CD4-positive, alpha-beta T cell treated with Interleukin-21 for 1 hour (primary cell): ENCODE measurements at regions not wholly inside any gene's neighbourhood (a gene's known extent, or its start where the extent isn't known, plus 50 kb on each side); places are given as distances from the start of the nearest gene placed in this dataset.
"Not testable (repeated sequence)": the region's sequence is repeated elsewhere in the genome, so short reads cannot be mapped to it uniquely, and the experiment has no call there.

Experiments used
- DNase-seq: peaks from one replicate; pipeline ENCODE4 v3.0.0-alpha.2; 2020

DNA sequence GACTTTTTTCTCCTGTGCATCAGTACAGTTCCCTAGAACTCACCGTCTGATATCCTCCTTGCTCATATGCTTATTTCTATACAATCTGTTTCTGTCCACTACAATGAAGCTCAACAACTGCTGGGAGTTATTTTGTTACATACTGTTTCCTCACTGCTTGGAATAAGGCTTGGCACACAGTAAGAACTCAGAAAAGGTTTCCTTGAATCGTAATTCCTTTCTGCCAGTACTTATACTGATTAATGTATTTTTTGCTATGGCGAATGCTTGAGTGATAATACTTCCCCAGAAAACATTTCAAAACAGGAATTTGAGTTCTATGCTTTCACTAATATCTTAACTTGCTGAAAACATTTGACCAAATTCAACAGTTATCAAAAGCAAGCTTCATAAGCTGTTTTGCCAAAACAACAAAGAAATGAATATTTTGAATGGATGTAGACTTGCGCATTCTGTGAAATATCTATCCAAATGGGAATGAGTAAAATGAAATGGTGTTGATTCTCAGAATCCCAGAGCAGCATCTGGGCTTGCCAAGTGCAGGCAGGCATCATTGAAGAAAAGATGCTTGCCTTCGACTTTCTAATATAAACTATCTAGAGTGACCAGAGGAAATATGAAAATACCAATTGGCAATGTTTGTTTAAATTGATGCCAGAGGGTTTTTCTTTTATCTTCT is 286.3 kb downstream of the RAP2B start:
- DNase-seq = no peak

- DNase-seq = no peak
These were observed 295.0 kb downstream of the RAP2B start for GRCh38 chr3:153456833-153457545.

DNA sequence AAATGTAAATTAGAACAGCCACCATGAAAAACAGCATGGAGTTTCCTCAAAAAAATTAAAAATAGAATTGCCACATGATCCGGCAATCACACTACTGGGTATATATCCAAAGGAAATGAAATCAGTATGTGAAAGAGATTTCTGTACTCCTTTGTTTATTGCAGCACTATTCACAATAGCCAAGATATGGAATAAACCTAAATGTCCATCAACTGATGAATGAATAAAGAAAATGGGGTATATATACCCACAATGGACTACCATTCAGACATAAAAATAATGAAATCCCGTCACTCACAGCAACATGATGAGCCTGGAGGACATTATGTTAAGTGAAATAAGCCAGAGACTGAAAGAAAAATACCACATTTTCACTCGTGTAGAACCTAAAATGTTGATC is 296.9 kb downstream of the RAP2B start:
- no peak for DNase-seq

- peak; percentile 31 for DNase-seq
These were observed 300.5 kb downstream of the RAP2B start for GRCh38 chr3:153462545-153462944.

DNA sequence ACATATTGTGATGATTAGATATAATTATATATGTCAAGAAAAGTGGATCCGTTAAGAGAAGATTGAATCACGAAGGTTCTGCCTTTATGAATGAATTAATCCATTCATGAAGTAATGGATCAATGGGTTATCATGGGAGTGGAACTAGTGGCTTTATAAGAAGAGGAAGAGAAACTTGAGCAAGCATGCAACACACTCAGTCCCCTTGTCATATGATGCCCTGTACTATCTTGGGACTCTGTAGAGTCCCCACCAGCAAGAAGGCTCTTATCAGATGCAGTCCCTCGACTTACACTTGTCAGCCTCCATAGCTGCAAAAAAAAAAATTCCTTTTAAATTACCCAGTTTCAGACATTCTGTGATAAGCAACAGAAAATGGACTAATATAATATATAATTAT is 301.9 kb downstream of the RAP2B start:
- no peak for DNase-seq

DNA sequence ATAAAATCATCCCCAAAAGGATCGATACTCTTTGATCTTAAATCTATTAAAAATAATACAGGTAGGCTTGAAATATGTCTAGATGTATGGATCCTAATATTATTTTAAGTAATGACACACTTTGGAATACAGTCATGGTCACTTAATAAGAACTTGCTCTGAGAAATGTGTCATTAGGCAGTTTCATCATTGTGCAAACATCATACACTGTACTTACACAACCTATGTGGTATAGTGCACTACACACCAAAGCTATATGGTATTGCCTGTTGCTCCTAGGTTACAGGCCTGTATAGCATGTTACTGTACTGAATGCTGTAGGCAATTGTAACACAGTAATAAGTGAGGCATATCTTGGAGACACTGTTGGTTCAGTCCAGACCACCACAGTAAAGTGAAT is 307.1 kb downstream of the RAP2B start:
- no peak for DNase-seq

- DNase-seq = no peak
These were observed 322.8 kb downstream of the RAP2B start for GRCh38 chr3:153484842-153485241.

DNA sequence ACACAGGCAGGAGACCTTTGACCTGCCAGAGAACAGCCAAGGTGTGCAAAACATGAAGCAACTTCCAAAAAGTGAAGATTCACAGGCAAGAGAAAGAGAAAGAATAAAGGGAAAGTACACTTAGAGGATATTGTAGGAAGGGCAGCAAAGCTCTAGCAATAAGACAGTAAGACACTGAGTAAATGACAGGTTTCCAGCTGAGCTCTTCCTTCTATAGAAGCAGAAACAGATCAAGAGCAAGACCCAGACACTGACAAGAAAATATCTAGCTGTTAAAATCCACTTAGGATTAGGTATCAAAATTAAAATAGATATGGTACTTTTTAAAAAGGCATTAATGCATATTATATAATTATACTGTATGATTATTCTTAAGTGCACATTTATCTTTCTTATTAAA is 333.4 kb downstream of the RAP2B start:
- DNase-seq = no peak

DNA sequence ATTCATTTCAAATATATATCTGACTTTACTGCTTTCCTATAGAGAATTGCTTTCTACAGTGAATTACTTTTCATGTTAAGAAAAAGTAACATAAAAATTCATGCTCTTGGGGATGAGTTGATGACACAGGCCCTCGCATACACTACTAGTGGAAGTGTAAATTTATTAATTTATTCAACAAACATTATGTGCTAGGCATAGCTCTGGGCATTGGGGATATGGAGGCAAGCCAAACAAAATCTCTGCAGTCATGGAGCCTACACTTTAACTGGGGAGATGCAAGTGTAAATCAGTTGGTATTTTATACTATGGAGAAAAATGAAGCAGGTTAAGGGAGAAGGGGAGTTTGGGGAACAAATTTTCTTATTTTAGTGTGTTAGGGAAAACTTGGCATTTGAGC is 340.7 kb downstream of the RAP2B start:
- no peak for DNase-seq

DNA sequence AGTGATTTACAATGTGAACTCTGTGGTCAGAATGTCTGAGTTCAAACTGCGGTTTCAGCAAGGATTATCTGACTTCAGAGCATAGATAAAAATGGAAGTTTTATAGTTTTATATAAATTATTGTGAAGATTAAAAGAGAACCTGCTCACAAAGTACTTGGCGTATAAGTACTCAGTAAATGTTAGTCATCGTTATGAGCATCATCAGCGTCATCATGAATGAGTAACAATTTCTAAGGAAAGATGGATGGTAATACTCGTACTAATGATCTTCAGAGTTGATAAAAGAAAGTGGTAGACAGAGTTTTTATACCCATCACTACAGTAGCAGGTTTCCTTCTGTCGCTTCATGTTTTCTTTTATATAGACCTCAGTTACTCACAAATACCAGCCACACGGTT is 341.8 kb downstream of the RAP2B start:
- no peak for DNase-seq

DNA sequence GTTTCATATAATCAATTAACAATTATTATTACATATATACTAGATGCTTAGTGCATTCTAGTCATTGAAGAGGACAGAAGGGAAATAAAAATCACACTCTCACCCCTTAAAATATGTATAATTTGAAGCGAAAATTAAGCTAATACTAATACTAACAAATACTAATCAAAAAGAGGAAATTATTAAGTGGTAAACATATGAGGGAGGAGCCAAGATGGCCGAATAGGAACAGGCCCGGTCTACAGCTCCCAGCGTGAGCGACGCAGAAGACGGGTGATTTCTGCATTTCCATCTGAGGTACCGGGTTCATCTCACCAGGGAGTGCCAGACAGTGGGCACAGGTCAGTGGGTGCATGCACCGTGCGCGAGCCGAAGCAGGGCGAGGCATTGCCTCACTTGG is 344.2 kb downstream of the RAP2B start:
- DNase-seq = not testable (repeated sequence)

DNA sequence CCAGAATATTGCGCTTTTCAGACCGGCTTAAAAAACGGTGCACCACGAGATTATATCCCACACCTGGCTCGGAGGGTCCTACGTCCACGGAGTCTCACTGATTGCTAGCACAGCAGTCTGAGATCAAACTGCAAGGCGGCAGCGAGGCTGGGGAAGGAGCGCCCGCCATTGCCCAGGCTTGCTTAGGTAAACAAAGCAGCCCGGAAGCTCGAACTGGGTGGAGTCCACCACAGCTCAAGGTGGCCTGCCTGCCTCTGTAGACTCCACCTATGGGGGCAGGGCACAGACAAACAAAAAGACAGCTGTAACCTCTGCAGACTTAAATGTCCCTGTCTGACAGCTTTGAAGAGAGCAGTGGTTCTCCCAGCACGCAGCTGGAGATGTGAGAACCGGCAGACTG is 344.7 kb downstream of the RAP2B start:
- DNase-seq = not testable (repeated sequence)

GRCh38 chr3:153513236-153513635 is 351.2 kb downstream of the RAP2B start:
- DNase-seq = peak; percentile 21

DNA sequence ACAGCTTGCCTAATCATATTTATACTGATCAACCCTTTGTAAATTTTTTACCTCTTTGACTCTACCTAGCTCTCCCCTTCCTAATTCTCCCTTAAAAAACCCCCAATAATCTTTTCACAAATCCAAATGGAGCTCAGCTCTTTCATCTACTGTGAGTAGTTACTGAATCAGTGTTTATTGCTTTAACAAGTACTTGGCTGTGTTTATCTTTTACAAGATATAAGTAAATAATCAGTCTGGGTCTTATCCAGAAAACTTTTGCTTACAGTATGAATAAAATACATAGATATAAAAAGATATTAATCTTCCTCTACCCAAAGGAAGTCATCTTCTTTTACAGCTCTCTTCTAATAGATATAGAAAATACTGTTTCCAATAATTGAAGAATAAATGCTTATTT is 366.4 kb downstream of the RAP2B start:
- DNase-seq = no peak

- DNase-seq = no peak
These were observed 377.2 kb downstream of the RAP2B start for GRCh38 chr3:153539263-153539662.

GRCh38 chr3:153545471-153545870 is 383.4 kb downstream of the RAP2B start:
- DNase-seq = no peak

GRCh38 chr3:153547970-153548369 is 385.9 kb downstream of the RAP2B start:
- no peak for DNase-seq

DNA sequence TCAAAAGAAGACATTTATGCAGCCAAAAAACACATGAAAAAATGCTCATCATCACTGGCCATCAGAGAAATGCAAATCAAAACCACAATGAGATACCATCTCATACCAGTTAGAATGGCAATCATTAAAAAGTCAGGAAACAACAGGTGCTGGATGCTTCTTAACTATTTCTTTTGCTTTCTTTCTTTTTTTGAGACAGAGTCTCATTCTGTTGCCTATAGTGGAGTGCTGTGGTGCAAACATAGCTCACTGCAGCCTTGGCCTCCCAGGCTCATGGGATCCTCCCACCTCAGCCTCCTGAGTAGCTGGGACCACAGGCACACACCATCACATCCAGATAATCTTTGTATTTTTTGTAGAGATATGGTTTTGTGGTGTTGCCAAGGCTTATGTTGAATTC is 387.7 kb downstream of the RAP2B start:
- not testable (repeated sequence) for DNase-seq

- no peak for DNase-seq
These were observed 389.7 kb downstream of the RAP2B start for GRCh38 chr3:153551536-153552285.

DNA sequence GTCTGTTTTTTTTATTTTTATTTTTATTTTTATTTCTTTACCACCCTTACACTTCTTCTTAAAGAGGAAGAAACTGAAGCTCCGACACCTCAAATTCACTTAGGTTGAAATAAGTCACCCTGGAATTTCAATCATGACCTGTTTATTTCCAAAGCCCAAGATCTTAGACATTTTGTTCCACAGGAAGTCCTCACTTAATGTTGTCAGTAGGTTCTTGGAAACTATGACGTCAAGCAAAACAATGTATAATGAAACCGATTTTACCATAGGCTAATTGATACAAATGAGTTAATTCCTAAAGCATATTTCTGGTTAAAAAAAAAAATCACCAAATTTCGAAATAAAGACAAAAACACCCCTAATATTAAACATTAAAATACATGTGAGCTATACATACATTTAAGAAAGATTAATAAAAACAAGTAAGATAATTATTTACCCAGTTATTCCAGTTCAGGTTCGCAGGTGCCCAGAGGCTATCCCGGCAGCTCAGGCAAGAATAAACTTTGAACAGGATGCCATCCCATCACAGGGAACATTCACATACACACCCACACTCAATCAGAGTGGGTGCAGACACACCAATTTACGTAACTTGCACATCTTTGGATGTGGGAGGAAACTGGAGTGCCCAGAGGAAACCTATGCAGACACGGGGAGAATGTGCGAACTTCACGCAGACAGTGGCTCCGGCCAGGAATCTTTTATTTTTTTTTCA is 391.0 kb downstream of the RAP2B start:
- no peak for DNase-seq

GRCh38 chr3:153553605-153553945 is 391.5 kb downstream of the RAP2B start:
- no peak for DNase-seq

GRCh38 chr3:153555919-153556318 is 393.9 kb downstream of the RAP2B start:
- DNase-seq = no peak

DNA sequence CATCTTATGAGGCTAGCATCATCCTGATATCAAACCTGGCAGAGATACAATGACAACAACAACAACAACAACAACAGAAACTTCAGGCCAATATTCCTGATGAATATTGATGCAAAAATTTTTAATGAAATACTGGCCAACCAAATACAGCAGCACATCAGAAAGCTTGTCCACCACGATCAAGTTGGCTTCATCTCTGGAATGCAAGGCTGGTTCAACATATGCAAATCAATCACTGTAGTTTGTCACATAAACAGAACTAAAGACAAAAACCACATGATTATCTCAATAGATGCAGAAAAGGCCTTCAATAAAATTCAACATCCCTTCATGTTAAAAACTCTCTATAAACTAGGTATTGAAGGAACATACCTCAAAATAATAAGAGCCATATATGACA is 397.3 kb downstream of the RAP2B start:
- not testable (repeated sequence) for DNase-seq

GRCh38 chr3:153567011-153567410 is 405.0 kb downstream of the RAP2B start:
- DNase-seq = no peak
